ENCODE measurements at regions not wholly inside any gene's neighbourhood (a gene's known extent, or its start where the extent isn't known, plus 50 kb on each side); places are given as distances from the start of the nearest gene placed in this dataset.
A peak's percentile ranks its signal among the peaks of the same experiment; 100 is the strongest.
"Not testable (repeated sequence)": the region's sequence is repeated elsewhere in the genome, so short reads cannot be mapped to it uniquely, and the experiment has no call there.

DNA sequence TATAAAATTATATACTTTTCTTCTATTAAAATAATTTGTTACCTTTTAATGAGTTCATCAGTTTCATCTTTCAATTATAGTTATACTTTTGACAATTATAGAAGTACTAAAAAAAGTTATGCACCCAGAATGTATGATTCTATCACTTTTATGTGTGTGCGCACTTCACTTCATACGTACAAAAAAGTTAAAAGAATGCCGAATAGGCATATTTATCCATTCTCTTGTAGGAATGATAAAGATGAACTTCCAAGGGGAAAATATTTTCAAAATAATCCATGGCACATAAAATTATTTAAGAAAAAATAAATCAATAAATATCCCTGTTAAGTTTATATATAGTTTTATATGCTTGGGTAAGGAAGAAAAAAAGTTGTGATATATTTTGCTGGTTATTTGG is 166.9 kb upstream of the PRSS1 start:
- DNase-seq (ENCODE audit: low read depth in 1 of 2, low spot score in 1 of 2), result no peak
- TF ChIP-seq SPI1 (IDR thresholded peaks at IDR 0.05; ENCODE audit: borderline replicate concordance, low read depth) (no peak), POLR2AphosphoS5 (IDR thresholded peaks at IDR 0.05; ENCODE audit: low read depth) (no peak), GABPA (IDR thresholded peaks at IDR 0.05; ENCODE audit: low read depth) (no peak)
- TF ChIP-seq, protein P1, sequence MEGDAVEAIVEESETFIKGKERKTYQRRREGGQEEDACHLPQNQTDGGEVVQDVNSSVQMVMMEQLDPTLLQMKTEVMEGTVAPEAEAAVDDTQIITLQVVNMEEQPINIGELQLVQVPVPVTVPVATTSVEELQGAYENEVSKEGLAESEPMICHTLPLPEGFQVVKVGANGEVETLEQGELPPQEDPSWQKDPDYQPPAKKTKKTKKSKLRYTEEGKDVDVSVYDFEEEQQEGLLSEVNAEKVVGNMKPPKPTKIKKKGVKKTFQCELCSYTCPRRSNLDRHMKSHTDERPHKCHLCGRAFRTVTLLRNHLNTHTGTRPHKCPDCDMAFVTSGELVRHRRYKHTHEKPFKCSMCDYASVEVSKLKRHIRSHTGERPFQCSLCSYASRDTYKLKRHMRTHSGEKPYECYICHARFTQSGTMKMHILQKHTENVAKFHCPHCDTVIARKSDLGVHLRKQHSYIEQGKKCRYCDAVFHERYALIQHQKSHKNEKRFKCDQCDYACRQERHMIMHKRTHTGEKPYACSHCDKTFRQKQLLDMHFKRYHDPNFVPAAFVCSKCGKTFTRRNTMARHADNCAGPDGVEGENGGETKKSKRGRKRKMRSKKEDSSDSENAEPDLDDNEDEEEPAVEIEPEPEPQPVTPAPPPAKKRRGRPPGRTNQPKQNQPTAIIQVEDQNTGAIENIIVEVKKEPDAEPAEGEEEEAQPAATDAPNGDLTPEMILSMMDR (IDR thresholded peaks at IDR 0.05; ENCODE audit: insufficient read depth, low read length), result no peak
- TF ChIP-seq, protein P2, sequence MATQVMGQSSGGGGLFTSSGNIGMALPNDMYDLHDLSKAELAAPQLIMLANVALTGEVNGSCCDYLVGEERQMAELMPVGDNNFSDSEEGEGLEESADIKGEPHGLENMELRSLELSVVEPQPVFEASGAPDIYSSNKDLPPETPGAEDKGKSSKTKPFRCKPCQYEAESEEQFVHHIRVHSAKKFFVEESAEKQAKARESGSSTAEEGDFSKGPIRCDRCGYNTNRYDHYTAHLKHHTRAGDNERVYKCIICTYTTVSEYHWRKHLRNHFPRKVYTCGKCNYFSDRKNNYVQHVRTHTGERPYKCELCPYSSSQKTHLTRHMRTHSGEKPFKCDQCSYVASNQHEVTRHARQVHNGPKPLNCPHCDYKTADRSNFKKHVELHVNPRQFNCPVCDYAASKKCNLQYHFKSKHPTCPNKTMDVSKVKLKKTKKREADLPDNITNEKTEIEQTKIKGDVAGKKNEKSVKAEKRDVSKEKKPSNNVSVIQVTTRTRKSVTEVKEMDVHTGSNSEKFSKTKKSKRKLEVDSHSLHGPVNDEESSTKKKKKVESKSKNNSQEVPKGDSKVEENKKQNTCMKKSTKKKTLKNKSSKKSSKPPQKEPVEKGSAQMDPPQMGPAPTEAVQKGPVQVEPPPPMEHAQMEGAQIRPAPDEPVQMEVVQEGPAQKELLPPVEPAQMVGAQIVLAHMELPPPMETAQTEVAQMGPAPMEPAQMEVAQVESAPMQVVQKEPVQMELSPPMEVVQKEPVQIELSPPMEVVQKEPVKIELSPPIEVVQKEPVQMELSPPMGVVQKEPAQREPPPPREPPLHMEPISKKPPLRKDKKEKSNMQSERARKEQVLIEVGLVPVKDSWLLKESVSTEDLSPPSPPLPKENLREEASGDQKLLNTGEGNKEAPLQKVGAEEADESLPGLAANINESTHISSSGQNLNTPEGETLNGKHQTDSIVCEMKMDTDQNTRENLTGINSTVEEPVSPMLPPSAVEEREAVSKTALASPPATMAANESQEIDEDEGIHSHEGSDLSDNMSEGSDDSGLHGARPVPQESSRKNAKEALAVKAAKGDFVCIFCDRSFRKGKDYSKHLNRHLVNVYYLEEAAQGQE (IDR thresholded peaks at IDR 0.05; ENCODE audit: insufficient replicate concordance, low read depth), result no peak
- Histone ChIP-seq H3K27me3 (ENCODE audit: insufficient read depth, poor library complexity, severe bottlenecking) (no peaks in the 10 kb centered on the region), H3K27ac (replicated peaks) (no peak overlapping the region), H3K4me3 (replicated peaks; ENCODE audit: insufficient read depth, low read length) (no peak overlapping the region)

DNA sequence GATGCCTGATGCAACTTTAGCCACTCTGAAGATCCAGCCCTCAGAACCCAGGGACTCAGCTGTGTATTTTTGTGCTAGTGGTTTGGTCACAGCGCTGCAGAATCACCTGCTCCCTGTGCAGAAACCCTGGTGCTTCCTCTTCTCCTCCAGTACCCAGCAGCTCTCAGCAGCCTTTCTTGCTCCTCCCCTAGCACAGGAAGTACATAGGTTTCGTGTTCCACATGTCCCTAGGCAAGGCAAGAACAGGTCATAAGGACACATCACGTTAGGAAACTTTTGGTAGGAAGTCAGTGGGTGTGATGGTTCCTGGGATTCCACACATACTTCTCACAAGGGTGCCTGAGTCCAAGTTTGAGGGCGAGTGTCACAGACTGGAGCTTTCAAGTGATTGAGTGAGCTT is 167.9 kb upstream of the PRSS1 start:
- H3K4me3 ChIP-seq (replicated peaks; ENCODE audit: insufficient read depth, low read length), result no peak overlapping the region
- peak; percentile 61; the same call in 1 of the 2 replicates for TF ChIP-seq SPI1 (IDR thresholded peaks at IDR 0.05; ENCODE audit: borderline replicate concordance, low read depth)
- TF ChIP-seq, protein P1 (IDR thresholded peaks at IDR 0.05; ENCODE audit: insufficient read depth, low read length), result no peak
- TF ChIP-seq GABPA (IDR thresholded peaks at IDR 0.05; ENCODE audit: low read depth), result peak; percentile 44
- TF ChIP-seq, protein P2 (IDR thresholded peaks at IDR 0.05; ENCODE audit: insufficient replicate concordance, low read depth), result no peak
- TF ChIP-seq POLR2AphosphoS5 (IDR thresholded peaks at IDR 0.05; ENCODE audit: low read depth), result peak; percentile 61
- peak; percentile 82 to 90 for DNase-seq (ENCODE audit: low read depth in 1 of 2, low spot score in 1 of 2)
- no peaks in the 10 kb centered on the region for H3K27me3 ChIP-seq (ENCODE audit: insufficient read depth, poor library complexity, severe bottlenecking)
- peak overlapping the region; percentile 36; the same call in 1 of the 2 replicates for H3K27ac ChIP-seq (replicated peaks)

DNA sequence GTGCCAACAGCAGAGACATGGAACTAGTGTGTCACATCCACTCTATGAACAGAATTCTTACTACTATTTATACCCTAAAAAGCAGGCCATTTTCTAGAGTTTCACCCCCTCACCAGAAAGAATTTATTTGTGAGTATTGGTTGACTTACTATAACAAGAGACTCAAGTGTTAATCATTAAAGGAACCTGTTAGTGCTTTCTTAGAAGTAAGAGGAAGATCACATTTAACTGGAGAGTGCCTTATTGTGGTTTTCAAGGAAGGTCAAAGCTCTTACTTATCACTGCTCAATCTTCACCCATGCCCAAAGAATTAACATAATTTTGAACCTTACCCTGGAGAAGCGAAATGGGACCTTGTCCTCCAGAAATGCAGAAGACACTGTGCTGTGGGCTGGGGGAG is 169.3 kb upstream of the PRSS1 start:
- no peak overlapping the region for H3K4me3 ChIP-seq (replicated peaks; ENCODE audit: insufficient read depth, low read length)
- H3K27ac ChIP-seq (replicated peaks), result no peak overlapping the region
- DNase-seq (ENCODE audit: low read depth in 1 of 2, low spot score in 1 of 2), result no peak
- no peaks in the 10 kb centered on the region for H3K27me3 ChIP-seq (ENCODE audit: insufficient read depth, poor library complexity, severe bottlenecking)
- TF ChIP-seq, protein P2 (IDR thresholded peaks at IDR 0.05; ENCODE audit: insufficient replicate concordance, low read depth), result no peak
- TF ChIP-seq GABPA (IDR thresholded peaks at IDR 0.05; ENCODE audit: low read depth) (no peak), SPI1 (IDR thresholded peaks at IDR 0.05; ENCODE audit: borderline replicate concordance, low read depth) (no peak), POLR2AphosphoS5 (IDR thresholded peaks at IDR 0.05; ENCODE audit: low read depth) (no peak)
- TF ChIP-seq, protein P1 (IDR thresholded peaks at IDR 0.05; ENCODE audit: insufficient read depth, low read length), result no peak

DNA sequence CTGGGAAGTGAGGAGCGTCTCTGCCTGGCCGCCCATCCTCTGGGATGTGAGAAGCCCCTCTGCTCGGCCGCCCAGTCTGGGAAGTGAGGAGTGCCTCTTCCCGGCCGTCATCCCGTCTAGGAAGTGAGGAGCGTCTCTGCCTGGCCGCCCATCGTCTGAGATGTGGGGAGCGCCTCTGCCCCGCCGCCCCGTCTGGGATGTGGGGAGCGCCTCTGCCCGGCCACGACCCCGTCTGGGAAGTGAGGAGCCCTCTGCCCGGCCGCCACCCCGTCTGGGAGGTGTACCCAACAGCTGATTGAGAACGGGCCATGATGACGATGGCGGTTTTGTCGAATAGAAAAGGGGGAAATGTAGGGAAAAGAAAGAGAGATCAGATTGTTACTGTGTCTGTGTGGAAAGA is 173.9 kb upstream of the PRSS1 start:
- not testable (repeated sequence) for H3K27me3 ChIP-seq (ENCODE audit: insufficient read depth, poor library complexity, severe bottlenecking); H3K27ac ChIP-seq (replicated peaks); H3K4me3 ChIP-seq (replicated peaks; ENCODE audit: insufficient read depth, low read length); DNase-seq (ENCODE audit: low read depth in 1 of 2, low spot score in 1 of 2)
